Progenitor cell of endocrine pancreas (in vitro differentiated cells): ENCODE measurements at regions not wholly inside any gene's neighbourhood (a gene's known extent, or its start where the extent isn't known, plus 50 kb on each side); places are given as distances from the start of the nearest gene placed in this dataset.

ENCODE experiments used
- DNase-seq: peaks from one replicate; pipeline ENCODE4 v3.0.0; 2021; ENCODE audit warnings: low spot score; ENCODE audit not compliant: unreplicated experiment
- H3K27ac Mint-ChIP-seq: 2 replicates; pipeline ENCODE4 v1.8.0; 2021; ENCODE audit warnings: mild to moderate bottlenecking, moderate library complexity, mixed read lengths
- H3K27me3 Mint-ChIP-seq: 2 replicates; pipeline ENCODE4 v1.8.0; 2021; ENCODE audit warnings: mixed read lengths
- H3K36me3 Mint-ChIP-seq: 2 replicates; pipeline ENCODE4 v1.8.0; 2022; ENCODE audit warnings: mixed read lengths; ENCODE audit not compliant: insufficient read depth
- H3K4me1 Mint-ChIP-seq: 2 replicates; pipeline ENCODE4 v1.8.0; 2021; ENCODE audit warnings: low read depth, mixed read lengths
- H3K4me3 Mint-ChIP-seq: 2 replicates; pipeline ENCODE4 v1.8.0; 2021; ENCODE audit warnings: low read depth, mild to moderate bottlenecking, moderate library complexity, mixed read lengths
- H3K9me3 Mint-ChIP-seq: 2 replicates; pipeline ENCODE4 v1.8.0; 2021; ENCODE audit warnings: low read depth, mixed read lengths
- CTCF ChIP-seq: fragments of 200-600 bp; sonication (generic); IDR thresholded peaks from one replicate; pipeline ENCODE4 v1.5.0; 2021; ENCODE audit warnings: antibody characterized with exemption, mild to moderate bottlenecking; ENCODE audit not compliant: unreplicated experiment

GRCh38 chr21:27047658-27048314 lies 80.9 kb upstream of the ADAMTS5 start:
- no peaks in the 10 kb centered on the region for H3K36me3 Mint-ChIP-seq
- no peak overlapping the region for H3K27ac Mint-ChIP-seq
- H3K4me1 Mint-ChIP-seq: peaks cover 13% of the 10 kb centered on the region
- no peaks in the 10 kb centered on the region for H3K9me3 Mint-ChIP-seq
- TF ChIP-seq CTCF: no peak
- H3K27me3 Mint-ChIP-seq: no peaks in the 10 kb centered on the region
- DNase-seq: no peak
- no peak overlapping the region for H3K4me3 Mint-ChIP-seq

- Mint-ChIP-seq H3K9me3 (no peaks in the 10 kb centered on the region), H3K4me3 (no peak overlapping the region), H3K27ac (peak overlapping the region; percentile 2)
Measured at GRCh38 chr21:27047283-27047657, 80.4 kb upstream of the ADAMTS5 start.

GRCh38 chr21:27045281-27045985 lies 78.5 kb upstream of the ADAMTS5 start:
- Mint-ChIP-seq H3K27ac (no peak overlapping the region), H3K4me1 (peaks cover 13% of the 10 kb centered on the region)
- no peak for TF ChIP-seq CTCF

More at GRCh38 chr21:27047283-27047657, 80.4 kb upstream of the ADAMTS5 start:
- Mint-ChIP-seq H3K4me1 (peaks cover 13% of the 10 kb centered on the region), H3K36me3 (no peaks in the 10 kb centered on the region), H3K27me3 (no peaks in the 10 kb centered on the region)
- no peak for DNase-seq
- no peak for TF ChIP-seq CTCF

GRCh38 chr21:27043377-27043776 lies 76.5 kb upstream of the ADAMTS5 start:
- DNase-seq: no peak
- Mint-ChIP-seq H3K4me3 (no peak overlapping the region), H3K27ac (no peak overlapping the region), H3K27me3 (no peaks in the 10 kb centered on the region), H3K4me1 (peaks cover 12% of the 10 kb centered on the region), H3K36me3 (no peaks in the 10 kb centered on the region), H3K9me3 (no peaks in the 10 kb centered on the region)
- no peak for TF ChIP-seq CTCF

More at GRCh38 chr21:27045281-27045985, 78.5 kb upstream of the ADAMTS5 start:
- Mint-ChIP-seq H3K9me3 (no peaks in the 10 kb centered on the region), H3K36me3 (no peaks in the 10 kb centered on the region), H3K4me3 (no peak overlapping the region), H3K27me3 (no peaks in the 10 kb centered on the region)
- no peak for DNase-seq

GRCh38 chr21:27040738-27041469 lies 74.0 kb upstream of the ADAMTS5 start:
- Mint-ChIP-seq H3K4me1 (peaks cover 2% of the 10 kb centered on the region), H3K36me3 (no peaks in the 10 kb centered on the region), H3K4me3 (no peak overlapping the region)

More at GRCh38 chr21:27040738-27041469, 74.0 kb upstream of the ADAMTS5 start:
- Mint-ChIP-seq H3K9me3 (no peaks in the 10 kb centered on the region), H3K27ac (no peak overlapping the region), H3K27me3 (no peaks in the 10 kb centered on the region)
- DNase-seq: no peak
- no peak for TF ChIP-seq CTCF
